Amniotic epithelial cell (primary cell): ENCODE measurements at regions not wholly inside any gene's neighbourhood (a gene's known extent, or its start where the extent isn't known, plus 50 kb on each side); places are given as distances from the start of the nearest gene placed in this dataset.

ENCODE experiments used
- DNase-seq: peaks from one replicate; pipeline ENCODE4 v3.0.0-alpha.2; 2010; ENCODE audit warnings: low read depth

DNA sequence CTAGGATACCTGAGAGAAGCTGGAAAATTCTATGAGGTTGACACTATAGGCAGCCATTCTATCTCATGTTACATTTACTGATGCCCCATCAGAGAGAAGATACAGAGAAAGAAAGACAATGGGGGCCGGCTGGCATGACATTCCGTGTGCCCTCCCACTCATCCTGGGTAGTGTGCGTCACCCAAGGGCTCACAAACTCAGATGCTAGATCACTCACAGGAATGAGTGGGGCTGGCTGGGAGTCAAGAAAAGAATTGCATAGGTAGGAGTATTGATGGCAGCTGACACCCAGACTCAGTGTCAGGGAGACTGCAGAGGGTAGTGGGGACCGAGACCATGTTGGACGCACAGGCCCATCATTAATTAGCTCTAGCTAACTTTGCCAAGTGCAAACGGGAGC, 1113.5 kb upstream of the AUTS2 start:
- no peak for DNase-seq

DNA sequence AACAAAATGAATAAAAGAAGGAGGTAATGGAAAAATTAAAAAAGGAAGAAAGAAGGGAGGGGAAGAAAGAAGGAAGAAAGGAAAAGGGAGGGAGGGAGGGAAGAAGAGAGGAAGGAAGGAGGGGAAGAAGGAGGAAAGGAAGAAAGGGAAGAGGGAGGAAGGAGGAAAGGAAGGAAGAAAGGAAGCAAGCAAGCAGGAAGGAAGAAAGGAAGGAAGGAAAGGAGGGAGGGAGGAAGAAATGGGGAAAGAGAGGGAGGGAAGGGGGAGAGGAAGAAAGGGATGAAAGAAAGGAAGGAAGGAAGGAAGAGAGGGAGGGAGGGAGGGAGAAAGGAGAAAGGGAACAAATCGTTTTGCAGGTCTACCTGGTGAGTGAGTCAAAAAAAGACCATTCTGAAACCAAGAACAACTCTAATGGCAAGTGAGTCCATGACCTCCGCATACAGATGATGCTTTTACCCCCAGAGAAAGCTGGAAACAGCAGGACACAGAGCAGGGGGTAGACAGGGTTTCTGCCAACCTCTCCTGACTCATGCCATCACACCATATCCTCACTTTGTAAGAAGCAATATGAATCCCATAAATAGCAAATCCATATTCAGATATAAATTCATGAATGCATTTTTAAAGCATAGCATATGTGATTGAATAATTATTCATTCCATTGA, 1112.9 kb upstream of the AUTS2 start:
- no peak for DNase-seq

DNA sequence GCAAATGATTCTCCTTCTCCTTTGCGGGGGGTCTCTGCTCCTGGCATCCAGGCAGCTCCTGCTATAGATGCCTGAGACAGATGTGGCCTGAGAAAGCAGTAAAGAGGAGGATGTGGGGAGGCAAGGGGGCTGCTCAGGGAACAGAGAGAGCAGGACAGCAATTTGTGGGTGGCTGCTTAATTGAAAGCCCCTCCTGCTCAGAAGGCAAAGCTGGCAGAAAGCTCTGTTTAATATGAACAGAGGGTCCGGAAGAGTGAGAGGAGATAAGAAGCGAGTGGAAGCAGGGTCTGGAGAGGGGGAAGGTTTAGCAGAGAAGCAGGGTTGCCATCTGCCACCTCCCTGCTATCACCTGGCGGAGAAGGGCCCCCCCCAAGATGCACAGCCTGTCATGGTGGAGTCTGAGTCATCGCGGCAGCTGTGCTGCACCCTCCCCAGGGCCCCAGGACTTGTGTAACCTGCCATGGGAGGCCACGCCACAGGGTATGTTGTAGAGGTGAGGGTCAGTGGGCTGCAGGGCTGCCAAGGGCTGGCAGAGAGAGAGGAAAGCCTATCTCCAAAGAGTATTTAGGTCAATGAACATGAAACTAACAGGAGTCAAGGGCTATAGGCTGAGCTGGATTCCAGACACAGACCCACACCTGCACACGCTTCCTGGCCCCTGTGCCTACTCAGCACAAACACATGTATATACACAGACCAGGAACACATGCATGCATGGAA, 1109.8 kb upstream of the AUTS2 start:
- DNase-seq, result no peak

DNA sequence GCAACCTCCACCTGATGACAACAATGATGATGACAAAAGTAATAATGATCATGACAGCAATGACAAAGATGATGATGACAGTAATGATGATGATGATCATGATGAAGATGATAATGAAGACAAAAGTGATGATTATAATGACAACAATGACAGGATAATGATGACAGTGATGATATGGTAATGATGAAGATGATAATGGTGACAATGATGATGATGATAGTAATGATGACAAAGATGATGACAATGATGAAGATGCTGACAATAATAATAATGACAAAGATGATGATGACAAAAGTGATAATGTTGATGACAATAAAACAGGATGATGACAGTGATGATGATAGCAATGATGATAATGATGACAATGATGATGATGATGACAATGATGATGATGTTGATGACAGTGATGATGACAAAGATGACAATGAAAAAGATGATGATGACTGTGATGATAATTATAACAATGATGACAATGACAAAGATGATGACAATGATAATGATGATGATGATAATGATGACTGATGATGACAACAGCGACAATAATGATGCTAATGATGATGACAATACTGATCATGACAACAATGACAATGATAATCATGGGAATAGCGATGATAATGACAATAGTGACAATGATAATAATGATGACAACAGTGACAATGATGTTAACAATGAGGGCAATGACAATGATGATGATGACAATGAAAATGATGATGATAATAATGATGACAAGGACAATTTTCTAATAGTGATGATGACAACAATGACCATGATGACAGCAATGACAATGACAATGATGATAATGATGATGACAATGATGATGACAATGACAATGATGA, 1106.5 kb upstream of the AUTS2 start:
- DNase-seq, result no peak

DNA sequence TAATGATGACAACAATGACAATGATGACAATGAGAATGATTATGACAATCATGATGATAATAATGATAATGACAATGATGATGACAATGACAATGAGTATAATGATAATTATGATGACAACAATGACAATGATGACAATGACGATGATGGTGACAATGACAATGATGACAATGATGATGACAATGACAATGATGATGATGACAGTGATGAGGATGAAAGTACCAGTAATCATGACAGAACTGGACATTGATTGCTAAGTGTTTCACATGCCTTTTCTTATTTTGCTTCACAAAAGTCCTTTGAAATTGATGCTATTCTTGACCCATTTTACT, 1106.0 kb upstream of the AUTS2 start:
- no peak for DNase-seq

DNA sequence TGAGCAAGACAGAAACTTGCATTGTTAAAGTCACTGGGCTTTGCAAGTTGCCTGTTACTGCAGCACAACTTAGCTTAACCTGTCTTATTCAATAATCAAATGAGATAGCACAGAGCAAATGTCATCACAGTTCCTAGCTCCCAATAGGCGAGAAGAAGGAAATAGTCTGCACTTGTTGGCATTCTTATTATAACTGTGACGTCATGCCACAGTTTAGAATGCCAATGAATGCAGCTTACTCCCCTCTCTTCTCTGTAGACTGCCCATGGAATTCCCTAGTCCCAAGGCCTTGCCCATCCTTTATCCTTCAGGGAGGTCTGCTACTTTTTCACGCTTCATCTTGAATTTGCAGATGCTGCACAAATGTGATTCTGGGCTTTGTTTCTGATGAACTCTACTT, 1094.9 kb upstream of the AUTS2 start:
- DNase-seq, result no peak

DNA sequence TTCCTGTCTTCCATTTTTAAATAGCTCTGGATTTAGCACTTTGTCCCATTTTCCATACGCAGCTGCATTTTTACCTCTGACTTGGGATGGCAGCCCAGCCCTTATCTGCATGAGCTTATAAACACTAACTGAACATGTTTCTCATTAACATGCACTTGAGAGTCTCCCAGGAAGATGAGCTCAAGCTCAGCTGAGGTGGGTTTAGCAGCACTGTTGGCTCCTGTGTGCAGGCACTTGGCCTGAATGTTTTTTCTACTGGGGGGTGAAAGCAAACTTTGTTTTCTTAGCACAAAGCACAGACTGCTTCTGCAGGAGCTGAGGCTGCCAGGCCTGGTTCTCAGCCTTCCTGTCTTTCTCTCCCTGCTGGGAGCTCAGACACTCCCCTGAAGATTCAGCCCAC, 1093.6 kb upstream of the AUTS2 start:
- no peak for DNase-seq

DNA sequence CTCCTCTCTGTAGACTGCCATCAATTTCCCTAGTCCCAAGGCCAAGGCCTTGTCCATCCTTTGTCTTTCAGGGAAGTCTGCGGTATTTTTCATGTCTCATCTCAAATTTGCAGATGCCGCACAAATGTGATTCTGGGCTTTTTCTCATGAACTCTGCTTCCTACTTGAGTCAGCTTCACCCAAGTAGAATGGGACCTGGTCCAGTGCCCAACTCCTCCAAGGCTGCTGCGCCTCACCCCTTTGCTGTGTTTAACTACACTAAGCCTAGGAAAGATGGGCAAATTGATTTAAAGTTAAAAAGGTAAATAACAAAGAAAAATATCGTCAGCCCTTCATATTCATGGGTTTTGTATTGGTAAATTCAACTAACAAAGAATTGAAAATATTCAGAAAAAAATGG, 1092.6 kb upstream of the AUTS2 start:
- DNase-seq, result no peak

DNA sequence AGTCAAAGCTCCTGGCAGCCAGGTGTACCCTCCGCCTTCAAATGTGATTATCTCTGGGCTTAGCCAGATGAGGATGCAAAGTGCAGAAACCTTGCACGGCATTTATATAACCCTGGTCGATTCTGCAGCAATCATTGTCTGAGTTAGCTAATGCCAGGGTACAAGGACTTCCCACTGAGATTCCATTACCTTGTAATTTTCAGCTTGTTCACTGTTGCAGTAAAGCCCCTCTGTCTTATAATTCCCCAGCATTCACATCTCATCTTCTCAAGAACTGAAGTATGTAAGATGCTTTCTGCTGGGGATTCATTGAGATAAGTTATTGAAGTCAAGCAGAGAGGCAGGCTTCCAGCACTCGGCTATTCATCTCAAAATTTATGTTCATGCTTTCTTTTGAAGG, 1090.6 kb upstream of the AUTS2 start:
- DNase-seq, result no peak

DNA sequence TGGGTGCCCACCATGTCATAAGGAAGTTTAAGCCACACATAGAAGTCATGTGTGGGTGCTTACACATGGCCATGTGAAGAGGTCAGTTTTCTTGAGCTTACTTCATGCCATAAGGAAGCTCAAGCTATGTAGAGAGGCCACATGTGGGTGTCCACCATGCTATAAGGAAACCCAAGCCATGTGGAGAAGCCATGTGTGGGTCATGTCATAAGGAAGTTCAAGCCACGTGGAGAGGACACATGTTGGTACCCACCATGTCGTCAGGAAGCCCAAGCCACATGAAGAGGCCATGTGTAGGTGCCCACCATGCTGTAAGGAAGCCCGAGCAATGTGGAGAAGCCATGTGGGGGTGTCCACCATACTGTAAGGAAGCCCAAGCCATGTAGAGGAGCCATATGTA, 1089.2 kb upstream of the AUTS2 start:
- DNase-seq, result no peak

DNA sequence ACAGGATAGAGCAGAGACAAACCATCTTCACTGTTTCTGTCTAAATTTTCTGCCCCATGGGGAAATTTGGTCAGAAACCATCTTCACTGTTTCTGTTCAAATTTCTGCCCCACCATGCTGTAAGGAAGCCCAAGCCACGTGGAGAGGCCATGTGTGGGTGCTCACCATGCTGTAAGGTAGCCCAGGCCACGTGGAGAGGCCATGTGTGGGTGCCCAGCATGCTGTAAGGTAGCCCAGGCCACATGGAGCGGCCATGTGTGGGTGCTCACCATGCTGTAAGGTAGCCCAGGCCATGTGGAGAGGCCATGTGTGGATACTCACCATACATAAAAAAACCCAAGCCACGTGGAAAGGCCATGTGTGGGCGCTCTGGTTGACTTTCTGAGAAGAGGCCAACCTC, 1088.7 kb upstream of the AUTS2 start:
- no peak for DNase-seq

DNA sequence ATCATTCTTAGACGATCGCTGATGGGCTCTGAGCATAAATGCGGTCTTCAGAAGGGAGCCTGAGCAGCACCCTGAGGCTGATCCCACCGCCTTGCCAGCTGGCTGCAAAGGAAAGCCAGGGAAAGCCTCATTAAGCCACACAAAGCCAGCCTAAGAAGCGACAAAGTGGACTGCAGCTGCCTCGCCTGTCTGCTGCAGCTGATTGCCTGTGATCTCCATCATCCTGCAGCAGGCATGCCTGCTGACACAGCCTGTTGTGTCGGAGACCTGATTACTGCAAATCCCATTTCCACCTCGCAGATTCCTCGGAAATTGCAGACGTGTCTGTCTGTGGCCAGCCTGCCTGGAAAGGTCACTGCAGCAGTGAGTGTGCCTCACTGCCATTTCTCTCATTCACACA, 1087.0 kb upstream of the AUTS2 start:
- DNase-seq, result no peak

DNA sequence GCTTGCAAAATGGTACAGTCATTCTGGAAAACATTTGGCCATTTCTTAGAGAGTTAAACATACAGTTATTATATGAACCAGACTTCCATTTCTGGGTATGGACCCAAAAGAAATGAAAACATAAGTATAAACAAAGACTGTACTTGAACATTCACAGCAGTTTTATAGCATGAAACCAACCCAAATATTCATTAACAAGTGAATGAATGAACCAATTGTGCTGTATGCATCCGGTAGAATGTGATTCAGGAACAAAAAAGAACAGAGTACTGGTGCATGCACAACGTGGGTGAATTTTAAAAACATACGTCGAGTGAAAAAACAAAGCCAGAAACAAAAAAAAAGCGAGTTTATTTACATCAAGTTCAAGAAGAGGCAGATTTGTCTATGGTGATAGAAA, 1085.8 kb upstream of the AUTS2 start:
- no peak for DNase-seq

DNA sequence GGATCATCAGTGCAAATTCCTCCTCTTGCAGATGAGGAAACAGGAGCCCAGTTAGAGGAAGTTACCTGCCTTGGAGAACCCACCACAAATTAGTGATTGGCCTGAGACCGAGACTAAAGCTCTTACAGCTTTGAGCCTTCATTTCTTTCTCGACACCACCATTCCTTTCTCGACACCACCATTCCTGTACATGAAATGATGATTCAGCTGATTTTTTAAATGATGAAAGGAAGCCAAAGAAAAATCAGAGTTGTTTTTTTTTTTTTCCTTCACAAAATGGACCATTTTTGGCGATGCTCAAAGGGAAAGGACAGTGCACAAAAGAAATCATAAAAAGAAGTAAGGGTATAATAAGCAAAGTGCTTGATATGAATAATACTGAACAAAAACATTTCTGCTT, 1080.2 kb upstream of the AUTS2 start:
- no peak for DNase-seq

DNA sequence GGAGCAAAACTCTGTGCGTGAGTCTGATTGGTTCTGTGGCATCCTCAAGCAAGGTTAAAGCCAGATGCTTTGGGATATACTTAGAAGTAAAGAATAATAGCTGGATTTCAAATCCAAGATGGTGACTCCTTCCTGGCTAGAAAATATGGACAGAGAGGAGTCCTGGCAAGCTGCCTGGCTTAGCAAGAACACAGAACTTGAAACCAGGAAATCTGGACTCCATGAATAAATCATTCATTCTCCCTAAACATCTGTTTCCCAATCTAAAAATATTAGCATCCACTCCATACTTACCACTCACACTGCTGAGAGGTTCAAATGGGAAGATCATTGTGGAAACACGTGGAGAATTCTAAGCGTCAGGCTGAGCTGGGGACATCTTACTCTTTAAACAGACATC, 1074.1 kb upstream of the AUTS2 start:
- DNase-seq, result no peak

DNA sequence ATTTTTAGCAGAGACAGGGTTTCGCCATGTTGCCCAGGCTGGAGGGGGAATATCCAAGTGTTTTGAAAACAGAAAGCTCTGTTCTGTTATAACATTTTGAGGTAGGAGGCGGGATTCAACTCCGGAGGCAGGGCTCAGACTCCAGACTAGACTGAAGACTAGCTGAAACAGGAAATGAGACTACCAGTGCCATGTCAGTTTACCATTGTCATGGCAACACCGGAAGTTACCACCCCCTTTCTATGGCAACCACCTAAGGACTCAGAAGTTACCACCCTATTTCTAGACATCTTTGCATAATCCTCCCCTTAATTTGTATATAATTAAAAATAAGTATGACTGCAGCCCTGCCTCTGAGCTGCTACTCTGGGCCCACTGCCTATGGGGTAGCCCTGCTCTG, 1069.1 kb upstream of the AUTS2 start:
- no peak for DNase-seq

DNA sequence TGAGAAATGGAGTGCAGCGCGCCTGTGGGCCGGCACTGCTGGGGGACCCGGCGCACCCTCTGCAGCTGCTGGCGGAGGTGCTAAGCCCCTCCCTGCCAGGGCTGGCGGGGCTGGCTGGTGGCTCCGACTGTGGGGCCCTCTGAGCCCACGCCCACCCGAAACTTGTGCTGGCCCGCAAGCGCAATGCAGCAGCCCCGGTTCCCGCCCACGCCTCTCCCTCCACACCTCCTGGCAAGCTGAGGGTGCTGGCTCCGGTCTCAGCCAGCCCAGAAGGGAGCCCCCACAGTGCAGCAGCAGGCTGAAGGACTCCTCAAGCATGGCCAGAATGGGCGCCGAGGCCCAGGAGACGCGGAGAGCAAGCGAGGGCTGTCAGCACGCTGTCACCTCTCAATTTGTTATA, 1063.0 kb upstream of the AUTS2 start:
- no peak for DNase-seq

DNA sequence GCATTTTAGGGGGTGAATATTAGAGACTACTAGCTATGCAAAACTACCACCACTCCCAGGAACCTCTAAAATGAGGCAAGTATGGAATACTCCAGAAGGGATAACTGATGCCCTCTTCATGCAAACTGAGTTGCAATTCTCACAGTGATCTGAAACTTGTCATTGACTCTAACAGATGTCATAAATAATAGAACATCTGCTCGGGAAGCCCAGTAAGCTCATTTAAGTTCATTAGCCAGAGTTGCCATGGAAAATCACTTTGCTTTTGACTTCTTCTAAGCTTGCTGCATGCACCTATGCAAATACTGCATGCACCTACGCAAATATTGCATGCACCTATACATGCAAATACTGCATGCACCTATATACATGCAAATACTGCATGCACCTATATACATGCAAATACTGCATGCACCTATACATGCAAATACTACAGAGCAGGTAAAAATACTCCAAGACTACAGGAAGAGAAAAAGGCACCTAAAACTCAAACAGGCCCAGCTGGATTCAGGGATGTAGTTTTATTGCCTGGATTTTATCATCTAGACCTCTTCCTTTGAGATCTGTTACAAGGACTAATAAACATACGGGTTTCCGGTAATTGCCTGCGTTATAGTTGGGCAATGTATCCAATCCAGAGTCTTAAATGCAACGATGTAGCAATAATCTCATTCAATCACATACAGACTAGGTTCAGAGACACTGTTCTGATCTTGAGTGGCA, 1061.1 kb upstream of the AUTS2 start:
- DNase-seq, result no peak

DNA sequence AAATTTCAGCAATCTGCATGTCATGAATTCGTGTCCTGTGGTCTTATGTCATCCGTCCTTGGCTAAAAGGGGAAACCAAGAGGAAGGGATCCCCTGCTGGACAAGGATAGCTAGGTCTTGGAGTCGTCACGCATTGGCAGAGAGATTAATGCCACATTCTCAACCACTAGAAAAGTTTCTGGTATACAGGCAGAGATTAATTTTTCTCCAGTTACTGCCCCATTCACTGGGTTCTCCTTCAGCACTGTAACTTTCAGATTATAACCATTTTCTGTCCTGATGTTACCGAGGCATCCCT, 1060.6 kb upstream of the AUTS2 start:
- no peak for DNase-seq

DNA sequence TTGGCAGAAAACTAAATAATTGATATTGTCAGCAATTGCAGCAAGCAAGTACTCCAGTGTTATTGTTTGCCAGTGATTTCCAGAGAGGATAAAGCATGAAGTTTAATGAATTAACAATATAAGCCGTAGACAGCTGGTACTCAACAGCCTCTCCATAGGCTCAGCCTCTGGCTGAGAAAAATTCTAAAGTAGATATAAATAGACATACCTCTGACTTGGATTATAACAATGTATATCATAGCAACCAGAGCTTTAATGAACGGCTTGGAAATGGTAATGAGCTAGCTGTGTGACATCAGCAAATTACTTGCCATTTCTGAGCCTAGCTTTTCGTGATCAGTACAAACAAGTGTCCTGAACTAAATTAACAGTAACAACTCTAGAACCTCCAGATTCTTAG, 1055.4 kb upstream of the AUTS2 start:
- DNase-seq, result no peak

DNA sequence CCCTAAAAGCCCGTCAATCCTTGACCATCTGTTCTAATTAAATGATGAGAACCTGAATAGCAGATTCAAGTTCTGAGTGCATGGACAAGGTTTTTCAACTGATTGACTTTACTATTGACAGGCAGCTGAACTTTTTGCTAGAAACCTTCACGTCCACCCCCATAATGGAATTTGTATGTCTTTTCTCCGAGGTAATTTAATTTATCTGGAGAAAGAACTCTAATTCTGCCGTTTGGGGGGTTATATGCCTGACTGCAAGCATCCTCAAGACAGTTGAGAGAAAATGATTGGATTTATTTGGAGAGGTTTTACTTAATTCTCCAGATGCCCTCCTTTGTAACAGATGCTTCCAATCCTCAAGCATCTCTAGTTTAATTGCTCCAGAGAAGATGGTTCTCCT, 1053.4 kb upstream of the AUTS2 start:
- no peak for DNase-seq

DNA sequence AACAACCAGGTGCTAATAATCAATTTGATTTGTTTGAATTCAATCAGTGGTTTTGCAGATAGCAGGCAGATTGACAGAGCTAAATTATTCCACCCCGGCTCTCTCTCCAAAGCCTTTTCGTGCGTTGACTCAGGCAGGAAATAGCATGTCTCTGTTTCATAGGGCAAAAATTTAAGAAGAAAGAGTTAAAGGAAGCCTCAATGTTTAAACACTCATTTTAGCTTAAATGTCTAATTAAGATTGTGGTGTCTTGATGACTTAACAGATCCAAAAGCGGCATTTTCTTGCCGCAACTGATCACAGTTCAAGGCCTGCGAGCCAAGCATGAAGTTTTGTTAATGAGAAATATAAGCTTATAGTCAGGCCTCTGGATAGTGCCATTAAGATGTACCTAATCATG, 1051.1 kb upstream of the AUTS2 start:
- no peak for DNase-seq

DNA sequence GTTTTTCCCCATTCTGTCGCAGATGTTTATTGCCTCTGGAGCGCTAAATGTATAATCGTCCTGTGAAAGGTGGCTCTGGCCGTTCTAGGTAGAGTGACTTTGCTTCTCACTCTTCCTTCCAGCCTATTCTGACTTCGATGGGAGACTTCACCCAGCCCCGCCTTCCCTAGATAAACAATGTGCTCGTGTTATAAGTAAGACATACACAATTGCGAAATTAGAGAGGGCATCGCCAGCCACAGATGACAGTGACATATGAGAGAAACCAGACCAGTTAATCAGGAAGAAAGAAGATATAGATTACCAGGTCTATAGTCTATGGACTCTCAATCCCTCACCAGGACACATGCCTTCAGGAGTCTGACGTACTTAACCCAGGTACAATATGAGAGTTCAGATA, 1050.5 kb upstream of the AUTS2 start:
- DNase-seq, result no peak
